OCI-LY3 (cell line): ENCODE measurements at regions not wholly inside any gene's neighbourhood (a gene's known extent, or its start where the extent isn't known, plus 50 kb on each side); places are given as distances from the start of the nearest gene placed in this dataset.

ENCODE experiments used
- H2AFZ ChIP-seq: fragments of 200-600, 300-600 bp; shearing (Covaris generic); 2 replicates; pipeline ENCODE4 v1.6.0; 2014; ENCODE audit warnings: antibody characterized with exemption, low read depth, low read length
- H3K27ac ChIP-seq: fragments of 200-600, 300-600 bp; sonication (generic); 2 replicates; pipeline ENCODE4 v1.5.1; 2014; ENCODE audit warnings: mild to moderate bottlenecking, low read length, moderate library complexity, mixed read lengths
- H3K27me3 ChIP-seq: fragments of 200-600, 300-600 bp; sonication (generic); 2 replicates; pipeline ENCODE4 v1.6.1; 2014; ENCODE audit warnings: low read depth, low read length, mixed read lengths
- H3K36me3 ChIP-seq: fragments of 200-600, 300-600 bp; sonication (generic); replicated peaks from 2 replicates; pipeline ENCODE3; 2014; ENCODE audit warnings: low read depth, low read length, mixed read lengths
- H3K4me1 ChIP-seq: fragments of 300-600, 200-600 bp; sonication (generic); 2 replicates; pipeline ENCODE4 v1.6.1; 2014; ENCODE audit warnings: low read length, mixed read lengths
- H3K4me2 ChIP-seq: fragments of 200-600, 300-600 bp; sonication (generic); 2 replicates; pipeline ENCODE4 v1.6.1; 2014; ENCODE audit warnings: low read length, mixed read lengths
- H3K4me3 ChIP-seq: fragments of 300-600, 200-600 bp; sonication (generic); 2 replicates; pipeline ENCODE4 v1.5.1; 2014; ENCODE audit warnings: antibody characterized with exemption, mild to moderate bottlenecking, low read length, moderate library complexity
- H3K79me2 ChIP-seq: fragments of 300-600, 200-600 bp; shearing (Covaris generic); 2 replicates; pipeline ENCODE4 v1.6.1; 2014; ENCODE audit warnings: mild to moderate bottlenecking, low read length, mixed read lengths
- H3K9ac ChIP-seq: fragments of 300-600, 200-600 bp; shearing (Covaris generic); 2 replicates; pipeline ENCODE4 v1.6.0; 2014; ENCODE audit warnings: mild to moderate bottlenecking, low read length, moderate library complexity
- H3K9me3 ChIP-seq: fragments of 200-600, 300-600 bp; shearing (Covaris generic); 2 replicates; pipeline ENCODE4 v1.6.1; 2014; ENCODE audit warnings: low read length, mixed read lengths; ENCODE audit not compliant: insufficient read depth
- H4K20me1 ChIP-seq: fragments of 200-600, 300-600 bp; sonication (generic); 2 replicates; pipeline ENCODE4 v1.6.1; 2016; ENCODE audit warnings: low read length, mixed read lengths; ENCODE audit not compliant: insufficient read depth
- EZH2phosphoT487 ChIP-seq: fragments of 200-600 bp; shearing (Covaris generic); IDR thresholded peaks from 2 replicates; pipeline ENCODE4 v1.6.1; 2018; ENCODE audit warnings: antibody characterized with exemption, mixed run types, low read depth
- TF ChIP-seq, protein P1 (sequence below): fragments of 200-600, 300-600 bp; sonication (generic); IDR thresholded peaks from 2 replicates; pipeline ENCODE4 v1.5.1; 2014; ENCODE audit warnings: antibody characterized with exemption, low read length, low read depth

DNA sequence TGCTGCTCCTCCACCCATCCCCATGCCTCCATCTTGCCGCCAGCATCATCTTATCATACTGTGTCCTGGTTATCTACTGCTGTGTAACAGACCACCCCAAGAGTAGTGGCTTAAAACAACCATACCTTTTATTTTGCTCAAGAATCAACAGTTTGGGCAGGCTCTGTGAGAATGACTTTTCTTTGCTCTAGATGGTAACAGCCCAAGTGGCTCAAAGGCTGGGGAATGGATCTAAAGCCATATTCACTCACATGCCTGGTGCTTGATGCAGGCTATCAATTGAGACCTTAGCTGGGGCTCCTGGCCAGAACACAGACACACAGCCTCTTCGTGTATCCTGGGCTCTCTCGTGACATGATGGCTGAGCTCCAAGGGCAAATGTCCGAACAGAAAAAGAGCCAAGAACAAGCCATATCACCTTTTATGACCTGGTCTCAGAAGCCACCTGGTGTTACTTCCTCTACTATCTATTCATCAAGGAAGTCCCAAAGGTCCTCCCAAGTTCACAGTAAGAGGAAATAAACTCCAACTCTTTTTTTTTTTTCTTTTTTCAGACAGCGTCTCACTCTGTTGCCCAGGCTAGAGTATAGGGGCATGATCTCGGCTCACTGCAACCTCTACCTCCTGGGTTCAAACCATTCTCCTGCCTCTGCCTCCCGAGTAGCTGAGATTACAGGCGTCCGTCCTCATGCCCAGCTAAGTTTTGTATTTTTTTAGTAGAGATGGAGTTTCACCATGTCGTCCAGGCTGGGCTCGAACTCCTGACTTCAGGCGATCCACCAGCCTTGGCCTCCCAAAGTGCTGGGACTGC is 159.3 kb upstream of the JARID2 start:
- no peaks in the 10 kb centered on the region for H3K27me3 ChIP-seq
- H2AFZ ChIP-seq = no peak overlapping the region
- H3K27ac ChIP-seq = no peak overlapping the region
- no peak overlapping the region for H3K9ac ChIP-seq
- H4K20me1 ChIP-seq = no peaks in the 10 kb centered on the region
- TF ChIP-seq, protein P1, sequence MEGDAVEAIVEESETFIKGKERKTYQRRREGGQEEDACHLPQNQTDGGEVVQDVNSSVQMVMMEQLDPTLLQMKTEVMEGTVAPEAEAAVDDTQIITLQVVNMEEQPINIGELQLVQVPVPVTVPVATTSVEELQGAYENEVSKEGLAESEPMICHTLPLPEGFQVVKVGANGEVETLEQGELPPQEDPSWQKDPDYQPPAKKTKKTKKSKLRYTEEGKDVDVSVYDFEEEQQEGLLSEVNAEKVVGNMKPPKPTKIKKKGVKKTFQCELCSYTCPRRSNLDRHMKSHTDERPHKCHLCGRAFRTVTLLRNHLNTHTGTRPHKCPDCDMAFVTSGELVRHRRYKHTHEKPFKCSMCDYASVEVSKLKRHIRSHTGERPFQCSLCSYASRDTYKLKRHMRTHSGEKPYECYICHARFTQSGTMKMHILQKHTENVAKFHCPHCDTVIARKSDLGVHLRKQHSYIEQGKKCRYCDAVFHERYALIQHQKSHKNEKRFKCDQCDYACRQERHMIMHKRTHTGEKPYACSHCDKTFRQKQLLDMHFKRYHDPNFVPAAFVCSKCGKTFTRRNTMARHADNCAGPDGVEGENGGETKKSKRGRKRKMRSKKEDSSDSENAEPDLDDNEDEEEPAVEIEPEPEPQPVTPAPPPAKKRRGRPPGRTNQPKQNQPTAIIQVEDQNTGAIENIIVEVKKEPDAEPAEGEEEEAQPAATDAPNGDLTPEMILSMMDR = no peak
- no peak for TF ChIP-seq EZH2phosphoT487
- no peak overlapping the region for H3K4me3 ChIP-seq
- peaks cover 8% of the 10 kb centered on the region; the same call in 1 of the 2 replicates for H3K4me1 ChIP-seq
- no peaks in the 10 kb centered on the region for H3K9me3 ChIP-seq
- no peaks in the 10 kb centered on the region for H3K36me3 ChIP-seq
- H3K4me2 ChIP-seq = no peak overlapping the region
- H3K79me2 ChIP-seq = no peaks in the 10 kb centered on the region

DNA sequence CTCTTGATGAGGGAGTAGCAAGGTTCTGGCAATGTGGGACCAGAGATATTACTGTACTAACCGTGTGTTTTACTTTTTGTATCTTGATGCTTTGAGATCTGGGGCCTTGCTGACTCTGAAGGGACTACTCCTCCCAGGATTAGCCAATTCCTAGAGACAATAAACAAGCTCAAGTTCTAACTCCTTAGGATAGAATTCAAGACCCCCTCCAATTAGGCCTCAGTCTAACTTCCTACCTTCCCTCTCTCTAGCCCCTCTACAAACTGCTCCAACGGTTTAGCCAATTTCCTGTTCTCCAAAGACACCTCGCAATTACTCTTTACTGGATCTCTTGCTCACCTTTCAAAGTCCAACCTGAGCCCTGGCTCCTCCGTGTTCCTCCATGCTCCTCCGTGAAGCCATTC is 158.7 kb upstream of the JARID2 start:
- TF ChIP-seq, protein P1 = no peak
- TF ChIP-seq EZH2phosphoT487 = no peak
- Histone ChIP-seq H3K4me2 (no peak overlapping the region), H3K79me2 (no peaks in the 10 kb centered on the region), H4K20me1 (no peaks in the 10 kb centered on the region), H3K36me3 (no peaks in the 10 kb centered on the region), H3K4me3 (no peak overlapping the region), H3K4me1 (peaks cover 8% of the 10 kb centered on the region; the same call in 1 of the 2 replicates), H3K27ac (no peak overlapping the region), H3K9me3 (no peaks in the 10 kb centered on the region), H3K9ac (no peak overlapping the region), H2AFZ (no peak overlapping the region), H3K27me3 (no peaks in the 10 kb centered on the region)

DNA sequence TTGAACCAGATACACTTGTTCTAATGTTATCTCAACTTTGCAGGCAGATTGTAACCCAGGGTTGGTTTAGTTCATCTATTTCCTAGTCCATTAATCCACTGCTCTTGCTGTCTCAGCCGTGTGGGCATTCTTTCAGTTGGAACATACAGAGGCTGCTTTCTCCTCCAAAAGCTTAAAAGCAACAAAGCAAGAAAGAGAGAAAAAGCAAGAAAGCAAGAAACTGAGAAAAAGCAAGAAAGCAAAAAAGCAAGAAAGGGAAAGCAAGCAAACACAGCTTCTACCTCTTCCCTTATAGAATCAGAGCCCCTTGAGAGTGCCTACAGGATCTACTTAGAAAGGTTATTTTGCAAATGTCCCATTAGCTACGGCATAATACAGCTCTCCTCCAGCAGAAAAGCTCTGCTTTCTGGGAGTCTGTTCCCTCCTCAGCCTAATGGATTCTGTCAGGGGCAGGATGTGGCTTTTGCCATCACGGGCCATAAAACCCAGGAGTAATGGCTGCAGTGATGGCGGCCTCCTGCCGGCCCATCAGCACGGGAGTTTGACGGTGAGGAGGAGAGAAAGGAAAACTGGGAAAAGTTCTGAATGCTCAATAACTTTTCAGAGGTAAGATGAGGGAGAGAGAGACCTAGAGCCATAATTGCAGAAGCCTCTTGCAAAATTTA is 156.8 kb upstream of the JARID2 start:
- Histone ChIP-seq H3K9ac (no peak overlapping the region), H3K27ac (no peak overlapping the region), H2AFZ (no peak overlapping the region), H3K4me2 (no peak overlapping the region), H3K4me3 (no peak overlapping the region), H3K4me1 (peaks cover 8% of the 10 kb centered on the region; the same call in 1 of the 2 replicates), H3K36me3 (no peaks in the 10 kb centered on the region), H3K9me3 (no peaks in the 10 kb centered on the region), H3K27me3 (no peaks in the 10 kb centered on the region), H4K20me1 (no peaks in the 10 kb centered on the region), H3K79me2 (no peaks in the 10 kb centered on the region)
- no peak for TF ChIP-seq EZH2phosphoT487
- TF ChIP-seq, protein P1 = no peak

DNA sequence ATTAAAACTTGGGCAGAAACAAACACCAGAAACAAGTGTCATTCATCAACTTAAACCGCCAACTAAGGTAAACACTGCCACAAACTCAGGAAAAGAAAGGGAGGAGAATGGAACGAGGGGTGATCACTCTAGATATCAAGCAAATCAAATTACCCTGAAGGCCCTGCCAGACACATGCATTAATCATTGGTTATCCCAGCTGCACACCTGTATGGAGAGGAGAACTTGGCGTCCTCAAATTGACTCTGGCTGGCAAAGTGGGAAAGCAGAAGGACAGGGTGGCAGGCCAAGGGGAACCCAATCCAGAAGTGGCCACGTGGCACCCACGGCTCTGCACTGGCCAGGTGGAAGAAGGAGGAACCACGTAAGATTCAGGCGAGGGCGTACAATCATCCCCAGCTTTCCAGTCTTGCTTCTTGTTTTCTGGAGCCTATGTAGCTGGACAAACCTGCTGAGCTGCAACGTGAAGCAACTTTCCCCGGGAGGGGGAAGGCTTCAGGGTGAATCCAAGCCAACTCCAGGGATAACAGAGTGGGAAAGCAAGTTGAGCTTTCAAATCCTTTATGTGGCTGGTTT is 156.2 kb upstream of the JARID2 start:
- H3K4me3 ChIP-seq = no peak overlapping the region
- H3K4me1 ChIP-seq = peaks cover 8% of the 10 kb centered on the region; the same call in 1 of the 2 replicates
- no peaks in the 10 kb centered on the region for H3K27me3 ChIP-seq
- TF ChIP-seq EZH2phosphoT487 = no peak
- TF ChIP-seq, protein P1 = no peak
- no peaks in the 10 kb centered on the region for H3K79me2 ChIP-seq
- no peak overlapping the region for H3K4me2 ChIP-seq
- H4K20me1 ChIP-seq = no peaks in the 10 kb centered on the region
- H3K36me3 ChIP-seq = no peaks in the 10 kb centered on the region
- no peaks in the 10 kb centered on the region for H3K9me3 ChIP-seq
- H3K9ac ChIP-seq = no peak overlapping the region
- no peak overlapping the region for H2AFZ ChIP-seq
- no peak overlapping the region for H3K27ac ChIP-seq
